ENCODE measurements at regions not wholly inside any gene's neighbourhood (a gene's known extent, or its start where the extent isn't known, plus 50 kb on each side); places are given as distances from the start of the nearest gene placed in this dataset.

DNA sequence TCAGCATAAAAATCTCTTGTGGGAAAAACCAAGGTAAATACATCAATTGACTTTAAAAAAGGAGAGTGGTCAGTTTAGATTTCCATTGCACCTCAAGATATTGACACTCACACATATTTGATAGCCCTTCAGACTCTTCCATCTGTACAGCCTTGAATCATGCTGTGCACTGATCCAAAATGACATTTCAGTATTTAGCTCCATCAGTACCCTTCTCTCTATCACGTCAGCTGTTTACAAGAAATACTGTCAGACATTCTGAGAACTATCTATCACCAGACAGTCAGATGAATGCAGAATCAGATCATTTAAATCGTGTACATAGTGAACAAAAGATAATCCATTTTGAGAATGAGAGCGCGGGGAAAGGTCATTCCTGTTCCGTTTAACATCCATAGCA lies 511.9 kb downstream of the RPL10L start:
- Histone ChIP-seq H2AK5ac (ENCODE audit: low read depth, low read length) (no peak overlapping the region), H2BK5ac (ENCODE audit: low read depth, low read length, poor library complexity, severe bottlenecking) (no peak overlapping the region), H2AFZ (replicated peaks; ENCODE audit: low read length, poor library complexity) (no peak overlapping the region), H3K4ac (ENCODE audit: low read depth, low read length) (no peak overlapping the region), H3K18ac (ENCODE audit: low read depth, low read length) (no peak overlapping the region), H2BK120ac (ENCODE audit: low read depth, low read length) (no peak overlapping the region), H4K5ac (ENCODE audit: low read depth, low read length) (no peak overlapping the region), H3K27ac (ENCODE audit: insufficient read depth, low read length) (no peak overlapping the region), H4K8ac (ENCODE audit: low read depth in 2 of 2, low read length in 2 of 2) (no peak overlapping the region), H3K9me1 (ENCODE audit: insufficient read depth, low read length) (no peaks in the 10 kb centered on the region), H3K23ac (ENCODE audit: low read depth, low read length) (no peak overlapping the region), H3K27me3 (ENCODE audit: control insufficient read depth, insufficient read depth, low read length) (no peaks in the 10 kb centered on the region), H3K14ac (replicated peaks; ENCODE audit: low read depth, low read length) (no peak overlapping the region), H4K91ac (ENCODE audit: insufficient read depth, low read depth, low read length) (no peak overlapping the region), H2BK20ac (ENCODE audit: low read depth, low read length) (no peak overlapping the region), H3K9me3 (ENCODE audit: control insufficient read depth, insufficient read depth, low read length) (0 out of 2 replicates have a peak, but pooled peaks cover 2% of the 10 kb centered on the region), H3K4me2 (ENCODE audit: low read depth, low read length) (no peak overlapping the region), H4K20me1 (ENCODE audit: insufficient read depth, low read length) (no peaks in the 10 kb centered on the region), H2BK15ac (ENCODE audit: low read depth, low read length) (no peak overlapping the region), H3K79me1 (ENCODE audit: low read depth in 1 of 2, low read length in 2 of 2) (no peaks in the 10 kb centered on the region), H3K56ac (ENCODE audit: extremely low read depth, insufficient read depth, low read length) (no peak overlapping the region), H3K9ac (ENCODE audit: low read depth, low read length) (no peak overlapping the region), H3K36me3 (ENCODE audit: control insufficient read depth, insufficient read depth, low read length) (no peaks in the 10 kb centered on the region), H3K4me1 (ENCODE audit: control insufficient read depth, insufficient read depth, low read length) (no peaks in the 10 kb centered on the region), H2AK9ac (replicated peaks; ENCODE audit: low read depth, low read length, poor library complexity) (no peak overlapping the region), H3K4me3 (ENCODE audit: insufficient read depth, low read depth, low read length) (no peak overlapping the region)
- no TSS peak for BruUV-seq (replicated peaks)
- CTCF ChIA-PET = no interaction called here
- no peak for ATAC-seq (ENCODE audit: low read depth)
- dilution Hi-C loops (cut with HindIII; ENCODE audit: low sequenced_read_pairs, unreplicated experiment) = no loop called here
- DNase-seq = no peak
- intact Hi-C loops (cut with micrococcal nuclease) = loop anchor here (10.0 kb wide), 1 partner anchor 215 kb away; no protein-coding TSS in a partner anchor
- TF ChIP-seq CEBPB (IDR thresholded peaks at IDR 0.05; ENCODE audit: low read depth, low read length) (no peak), POLR2A (IDR thresholded peaks at IDR 0.05; ENCODE audit: low read depth, low read length) (no peak), MAFK (IDR thresholded peaks at IDR 0.05; ENCODE audit: low read depth, low read length) (no peak), SMC3 (IDR thresholded peaks at IDR 0.05; ENCODE audit: low read depth, low read length) (no peak), FOS (IDR thresholded peaks at IDR 0.05; ENCODE audit: low read depth, low read length) (no peak), RFX5 (IDR thresholded peaks at IDR 0.05; ENCODE audit: low read depth, low read length) (no peak), MXI1 (IDR thresholded peaks at IDR 0.05; ENCODE audit: borderline replicate concordance, low read depth, low read length) (no peak), BHLHE40 (IDR thresholded peaks at IDR 0.05; ENCODE audit: low read depth, low read length) (no peak), RAD21 (IDR thresholded peaks at IDR 0.05; ENCODE audit: low read length) (no peak), CHD1 (IDR thresholded peaks at IDR 0.05; ENCODE audit: low read depth, low read length) (no peak), NFE2L2 (IDR thresholded peaks at IDR 0.05; ENCODE audit: low read depth, low read length) (no peak), RCOR1 (IDR thresholded peaks at IDR 0.05; ENCODE audit: insufficient replicate concordance, low read length) (no peak), MAZ (IDR thresholded peaks at IDR 0.05; ENCODE audit: borderline replicate concordance, low read depth, low read length) (no peak)
- TF ChIP-seq, protein P1, sequence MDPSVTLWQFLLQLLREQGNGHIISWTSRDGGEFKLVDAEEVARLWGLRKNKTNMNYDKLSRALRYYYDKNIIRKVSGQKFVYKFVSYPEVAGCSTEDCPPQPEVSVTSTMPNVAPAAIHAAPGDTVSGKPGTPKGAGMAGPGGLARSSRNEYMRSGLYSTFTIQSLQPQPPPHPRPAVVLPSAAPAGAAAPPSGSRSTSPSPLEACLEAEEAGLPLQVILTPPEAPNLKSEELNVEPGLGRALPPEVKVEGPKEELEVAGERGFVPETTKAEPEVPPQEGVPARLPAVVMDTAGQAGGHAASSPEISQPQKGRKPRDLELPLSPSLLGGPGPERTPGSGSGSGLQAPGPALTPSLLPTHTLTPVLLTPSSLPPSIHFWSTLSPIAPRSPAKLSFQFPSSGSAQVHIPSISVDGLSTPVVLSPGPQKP (IDR thresholded peaks at IDR 0.05; ENCODE audit: borderline replicate concordance, low read depth, low read length) = no peak
- TF ChIP-seq, protein P2, sequence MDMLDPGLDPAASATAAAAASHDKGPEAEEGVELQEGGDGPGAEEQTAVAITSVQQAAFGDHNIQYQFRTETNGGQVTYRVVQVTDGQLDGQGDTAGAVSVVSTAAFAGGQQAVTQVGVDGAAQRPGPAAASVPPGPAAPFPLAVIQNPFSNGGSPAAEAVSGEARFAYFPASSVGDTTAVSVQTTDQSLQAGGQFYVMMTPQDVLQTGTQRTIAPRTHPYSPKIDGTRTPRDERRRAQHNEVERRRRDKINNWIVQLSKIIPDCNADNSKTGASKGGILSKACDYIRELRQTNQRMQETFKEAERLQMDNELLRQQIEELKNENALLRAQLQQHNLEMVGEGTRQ (IDR thresholded peaks at IDR 0.05; ENCODE audit: low read depth, low read length) = no peak
- TF ChIP-seq, protein P3, sequence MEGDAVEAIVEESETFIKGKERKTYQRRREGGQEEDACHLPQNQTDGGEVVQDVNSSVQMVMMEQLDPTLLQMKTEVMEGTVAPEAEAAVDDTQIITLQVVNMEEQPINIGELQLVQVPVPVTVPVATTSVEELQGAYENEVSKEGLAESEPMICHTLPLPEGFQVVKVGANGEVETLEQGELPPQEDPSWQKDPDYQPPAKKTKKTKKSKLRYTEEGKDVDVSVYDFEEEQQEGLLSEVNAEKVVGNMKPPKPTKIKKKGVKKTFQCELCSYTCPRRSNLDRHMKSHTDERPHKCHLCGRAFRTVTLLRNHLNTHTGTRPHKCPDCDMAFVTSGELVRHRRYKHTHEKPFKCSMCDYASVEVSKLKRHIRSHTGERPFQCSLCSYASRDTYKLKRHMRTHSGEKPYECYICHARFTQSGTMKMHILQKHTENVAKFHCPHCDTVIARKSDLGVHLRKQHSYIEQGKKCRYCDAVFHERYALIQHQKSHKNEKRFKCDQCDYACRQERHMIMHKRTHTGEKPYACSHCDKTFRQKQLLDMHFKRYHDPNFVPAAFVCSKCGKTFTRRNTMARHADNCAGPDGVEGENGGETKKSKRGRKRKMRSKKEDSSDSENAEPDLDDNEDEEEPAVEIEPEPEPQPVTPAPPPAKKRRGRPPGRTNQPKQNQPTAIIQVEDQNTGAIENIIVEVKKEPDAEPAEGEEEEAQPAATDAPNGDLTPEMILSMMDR (conservative IDR thresholded peaks at IDR 0.05; ENCODE audit: low read depth, low read length) = no peak
- WGBS, 2 experiments (ENCODE audit: extremely low coverage in 2 of 2, insufficient read length in 1 of 2) = no CpG with 5 or more reads among the region's 5 CpGs
- POLR2A ChIA-PET (ENCODE audit: unreplicated experiment) = no interaction called here
- in situ Hi-C loops (cut with MboI; ENCODE audit: low sequenced_read_pairs) = no loop called here
